Liver (tissue), 8 donors: ENCODE measurements at regions not wholly inside any gene's neighbourhood (a gene's known extent, or its start where the extent isn't known, plus 50 kb on each side); places are given as distances from the start of the nearest gene placed in this dataset.

Experiments used
- DNase-seq: peaks from one replicate; pipeline ENCODE4 v3.0.0-alpha.2; 2017; ENCODE audit warnings: low spot score
- H3K27ac ChIP-seq, 2 donors: one replicate each; pipeline ENCODE4 v1.7.0; 2013; ENCODE audit warnings: inconsistent platforms in 2 of 2, low read length in 2 of 2, control low read depth in 1 of 2, low read depth in 1 of 2, mild to moderate bottlenecking in 1 of 2
- H3K27me3 ChIP-seq, 4 donors: one replicate each; pipeline versions ENCODE4 v1.6.1 to v1.7.0; 2013; ENCODE audit warnings: low read length in 3 of 4, inconsistent platforms in 1 of 4, mild to moderate bottlenecking in 1 of 4, moderate library complexity in 1 of 4; ENCODE audit not compliant: control insufficient read depth in 4 of 4, insufficient read depth in 4 of 4
- H3K36me3 ChIP-seq, 4 donors: one replicate each; pipeline versions ENCODE4 v1.6.1 to v1.7.0; 2013; ENCODE audit warnings: low read length in 3 of 4, mild to moderate bottlenecking in 3 of 4, low read depth in 1 of 4, moderate library complexity in 1 of 4; ENCODE audit not compliant: control insufficient read depth in 4 of 4, insufficient read depth in 3 of 4
- H3K4me1 ChIP-seq, 4 donors: one replicate each; pipeline versions ENCODE4 v1.6.1 to v1.7.0; 2013; ENCODE audit warnings: low read length in 3 of 4, mild to moderate bottlenecking in 3 of 4, moderate library complexity in 1 of 4; ENCODE audit not compliant: control insufficient read depth in 4 of 4, insufficient read depth in 4 of 4
- H3K4me3 ChIP-seq, 3 donors: one replicate each; pipeline versions ENCODE4 v1.6.1 to v1.7.0; 2013; ENCODE audit warnings: low read length in 3 of 3, control low read depth in 1 of 3, low read depth in 1 of 3, mild to moderate bottlenecking in 1 of 3
- H3K9ac ChIP-seq, 2 donors: one replicate each; pipeline ENCODE4 v1.7.0; 2013; ENCODE audit warnings: low read length in 2 of 2, mild to moderate bottlenecking in 2 of 2, moderate library complexity in 2 of 2, control low read depth in 1 of 2, low read depth in 1 of 2
- H3K9me3 ChIP-seq, 4 donors: one replicate each; pipeline versions ENCODE4 v1.6.1 to v1.7.0; 2013; ENCODE audit warnings: low read length in 3 of 4; ENCODE audit not compliant: control insufficient read depth in 4 of 4
- EGR1 ChIP-seq, 2 donors: IDR thresholded peaks; 2 replicates each; pipeline ENCODE4 v1.6.1; 2016 to 2018; ENCODE audit warnings: antibody characterized with exemption in 2 of 2, low read depth in 2 of 2
- FOXA1 ChIP-seq: IDR thresholded peaks from 2 replicates; pipeline ENCODE4 v1.6.1; 2016; ENCODE audit warnings: antibody characterized with exemption
- FOXA2 ChIP-seq: IDR thresholded peaks from 2 replicates; pipeline ENCODE4 v1.6.1; 2016; ENCODE audit warnings: antibody characterized with exemption
- GABPA ChIP-seq, 2 donors: IDR thresholded peaks in 1 of 2; conservative IDR thresholded peaks in 1 of 2; 2 replicates each; pipeline ENCODE4 v1.6.1; 2016; ENCODE audit warnings: antibody characterized with exemption in 2 of 2, mild to moderate bottlenecking in 1 of 2, moderate library complexity in 1 of 2
- HNF4A ChIP-seq, 2 donors: conservative IDR thresholded peaks; 2 replicates each; pipeline ENCODE4 v1.6.1; 2016; ENCODE audit warnings: antibody characterized with exemption in 2 of 2, mild to moderate bottlenecking in 2 of 2
- HNF4G ChIP-seq: IDR thresholded peaks from 2 replicates; pipeline ENCODE4 v1.6.1; 2016; ENCODE audit warnings: antibody characterized with exemption
- JUND ChIP-seq, 2 donors: IDR thresholded peaks; 2 replicates each; pipeline ENCODE4 v1.6.1; 2016; ENCODE audit warnings: antibody characterized with exemption in 2 of 2
- NR2F2 ChIP-seq: IDR thresholded peaks from 2 replicates; pipeline ENCODE4 v1.6.1; 2016; ENCODE audit warnings: antibody characterized with exemption
- RAD21 ChIP-seq, 2 donors: IDR thresholded peaks; 2 replicates each; pipeline ENCODE4 v1.6.1; 2016; ENCODE audit warnings: antibody characterized with exemption in 2 of 2, mild to moderate bottlenecking in 2 of 2
- REST ChIP-seq: IDR thresholded peaks from 2 replicates; pipeline ENCODE4 v1.6.1; 2016; ENCODE audit warnings: antibody characterized with exemption, mild to moderate bottlenecking
- RXRA ChIP-seq, 2 donors: IDR thresholded peaks; 2 replicates each; pipeline ENCODE4 v1.6.1; 2017 to 2018; ENCODE audit warnings: antibody characterized with exemption in 2 of 2, mild to moderate bottlenecking in 1 of 2
- SP1 ChIP-seq: IDR thresholded peaks from 2 replicates; pipeline ENCODE4 v1.6.1; 2018; ENCODE audit warnings: antibody characterized with exemption, mild to moderate bottlenecking
- TAF1 ChIP-seq: conservative IDR thresholded peaks from 2 replicates; pipeline ENCODE4 v1.6.1; 2016; ENCODE audit warnings: antibody characterized with exemption, mild to moderate bottlenecking
- YY1 ChIP-seq: IDR thresholded peaks from 2 replicates; pipeline ENCODE4 v1.6.1; 2016; ENCODE audit warnings: antibody characterized with exemption, mild to moderate bottlenecking
- ZBTB33 ChIP-seq: IDR thresholded peaks from 2 replicates; pipeline ENCODE4 v1.6.1; 2016; ENCODE audit warnings: antibody characterized with exemption
- WGBS: extraction: QIAGEN DNeasy Blood & Tissue Kit; methylation state at CpG from one replicate; pipeline ENCODE4 v1.1.7; 2013; 5-methylcytosine and 5-hydroxymethylcytosine counted together
- TF ChIP-seq, protein P1 (sequence below): IDR thresholded peaks from 2 replicates; pipeline ENCODE4 v1.6.1; 2016; ENCODE audit warnings: antibody characterized with exemption
- TF ChIP-seq, protein P2 (sequence below): fragments of 150-350 bp; IDR thresholded peaks from 2 replicates; pipeline ENCODE4 v1.5.1; 2017; ENCODE audit warnings: improper control_type of control experiment, low read depth, low read length; ENCODE audit not compliant: missing input control
- TF ChIP-seq, protein P3 (sequence below): IDR thresholded peaks from 2 replicates; pipeline ENCODE4 v1.6.1; 2016; ENCODE audit warnings: antibody characterized with exemption
- donor health status: healthy.
- donor health status: healthy.
- donor health status: healthy.
- donor health status: healthy.
- donor health status: healthy.

DNA sequence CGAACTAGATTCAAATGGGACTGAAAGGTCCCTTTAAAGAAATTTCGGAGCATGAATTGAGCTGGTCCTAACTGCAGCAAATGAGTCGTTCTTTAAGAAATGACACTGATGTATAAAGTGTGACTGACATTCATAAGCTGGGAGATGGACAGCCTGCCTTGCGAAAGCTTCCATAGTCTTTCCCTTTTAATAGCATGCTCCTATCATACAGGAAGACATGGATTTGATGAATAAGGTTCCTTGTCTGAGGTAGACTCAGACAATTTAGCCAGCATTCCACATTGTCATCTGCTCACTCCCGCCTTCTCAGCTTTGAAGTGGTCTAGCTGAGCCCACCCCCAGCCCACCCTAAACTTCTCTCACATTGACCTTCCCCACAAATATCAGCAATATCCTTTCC is 264.9 kb downstream of the TSN start:
- Histone ChIP-seq H3K27ac (no peak overlapping the region), H3K4me3 (no peak overlapping the region), H3K4me1 (no peaks in the 10 kb centered on the region), H3K9me3 (no peaks in the 10 kb centered on the region), H3K36me3 (no peaks in the 10 kb centered on the region), H3K9ac (no peak overlapping the region), H3K27me3 (peaks cover 2 to 6% (median 3%) of the 10 kb centered on the region in 4 donors)
- no peak for DNase-seq
- TF ChIP-seq, protein P1, sequence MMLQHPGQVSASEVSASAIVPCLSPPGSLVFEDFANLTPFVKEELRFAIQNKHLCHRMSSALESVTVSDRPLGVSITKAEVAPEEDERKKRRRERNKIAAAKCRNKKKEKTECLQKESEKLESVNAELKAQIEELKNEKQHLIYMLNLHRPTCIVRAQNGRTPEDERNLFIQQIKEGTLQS: no peak
- TF ChIP-seq REST: no peak
- TF ChIP-seq RXRA (IDR thresholded peaks at IDR 0.05): no peak
- no peak for TF ChIP-seq FOXA2
- TF ChIP-seq HNF4G: no peak
- no peak for TF ChIP-seq GABPA (IDR thresholded peaks at IDR 0.05 in 1 of 2, conservative IDR thresholded peaks at IDR 0.05 in 1 of 2)
- TF ChIP-seq, protein P2, sequence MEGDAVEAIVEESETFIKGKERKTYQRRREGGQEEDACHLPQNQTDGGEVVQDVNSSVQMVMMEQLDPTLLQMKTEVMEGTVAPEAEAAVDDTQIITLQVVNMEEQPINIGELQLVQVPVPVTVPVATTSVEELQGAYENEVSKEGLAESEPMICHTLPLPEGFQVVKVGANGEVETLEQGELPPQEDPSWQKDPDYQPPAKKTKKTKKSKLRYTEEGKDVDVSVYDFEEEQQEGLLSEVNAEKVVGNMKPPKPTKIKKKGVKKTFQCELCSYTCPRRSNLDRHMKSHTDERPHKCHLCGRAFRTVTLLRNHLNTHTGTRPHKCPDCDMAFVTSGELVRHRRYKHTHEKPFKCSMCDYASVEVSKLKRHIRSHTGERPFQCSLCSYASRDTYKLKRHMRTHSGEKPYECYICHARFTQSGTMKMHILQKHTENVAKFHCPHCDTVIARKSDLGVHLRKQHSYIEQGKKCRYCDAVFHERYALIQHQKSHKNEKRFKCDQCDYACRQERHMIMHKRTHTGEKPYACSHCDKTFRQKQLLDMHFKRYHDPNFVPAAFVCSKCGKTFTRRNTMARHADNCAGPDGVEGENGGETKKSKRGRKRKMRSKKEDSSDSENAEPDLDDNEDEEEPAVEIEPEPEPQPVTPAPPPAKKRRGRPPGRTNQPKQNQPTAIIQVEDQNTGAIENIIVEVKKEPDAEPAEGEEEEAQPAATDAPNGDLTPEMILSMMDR: no peak
- no peak for TF ChIP-seq HNF4A (conservative IDR thresholded peaks at IDR 0.05)
- TF ChIP-seq, protein P3, sequence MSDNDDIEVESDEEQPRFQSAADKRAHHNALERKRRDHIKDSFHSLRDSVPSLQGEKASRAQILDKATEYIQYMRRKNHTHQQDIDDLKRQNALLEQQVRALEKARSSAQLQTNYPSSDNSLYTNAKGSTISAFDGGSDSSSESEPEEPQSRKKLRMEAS: no peak
- TF ChIP-seq SP1: no peak
- no peak for TF ChIP-seq YY1
- WGBS: 75% methylated on average over 5 of the region's 5 CpGs

DNA sequence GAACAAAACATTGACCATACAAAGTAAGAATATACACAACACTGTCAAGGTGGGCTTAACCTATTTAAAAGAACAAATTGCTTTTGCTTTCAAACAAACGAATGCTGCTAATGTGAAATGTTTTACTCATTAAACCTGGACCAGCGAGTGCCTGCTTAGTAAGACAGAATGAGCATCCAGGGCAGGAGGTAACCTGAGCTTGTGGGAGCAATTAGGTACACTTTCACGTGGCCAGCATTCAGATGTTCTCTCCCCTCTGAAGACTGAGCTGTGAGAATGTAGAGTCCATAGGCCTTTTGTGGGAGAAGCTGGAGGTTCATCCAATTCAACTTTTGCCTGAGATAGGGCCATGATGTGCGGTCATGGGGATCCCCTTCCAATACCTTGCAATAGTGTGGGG is 266.5 kb downstream of the TSN start:
- Histone ChIP-seq H3K9me3 (no peaks in the 10 kb centered on the region), H3K4me1 (no peaks in the 10 kb centered on the region), H3K36me3 (no peaks in the 10 kb centered on the region), H3K27ac (no peak overlapping the region), H3K4me3 (no peak overlapping the region), H3K9ac (no peak overlapping the region), H3K27me3 (peaks cover 2 to 6% (median 3%) of the 10 kb centered on the region in 4 donors)
- WGBS: 78% methylated on average over 4 of the region's 4 CpGs
- no peak for TF ChIP-seq ZBTB33
- TF ChIP-seq JUND (IDR thresholded peaks at IDR 0.05): no peak
- TF ChIP-seq TAF1: no peak
- no peak for TF ChIP-seq SP1
- no peak for TF ChIP-seq HNF4G
- TF ChIP-seq HNF4A (conservative IDR thresholded peaks at IDR 0.05): no peak
- TF ChIP-seq RXRA (IDR thresholded peaks at IDR 0.05): no peak
- no peak for TF ChIP-seq RAD21 (IDR thresholded peaks at IDR 0.05)
- no peak for TF ChIP-seq FOXA1
- TF ChIP-seq EGR1 (IDR thresholded peaks at IDR 0.05; ENCODE audit: low read depth in 2 of 2): no peak
- TF ChIP-seq YY1: no peak
- no peak for TF ChIP-seq NR2F2
- no peak for TF ChIP-seq GABPA (IDR thresholded peaks at IDR 0.05 in 1 of 2, conservative IDR thresholded peaks at IDR 0.05 in 1 of 2)
- TF ChIP-seq FOXA2: no peak
- no peak for DNase-seq
